GM12801 (cell line): ENCODE measurements at regions not wholly inside any gene's neighbourhood (a gene's known extent, or its start where the extent isn't known, plus 50 kb on each side); places are given as distances from the start of the nearest gene placed in this dataset.

Experiments
- CTCF ChIP-seq: IDR thresholded peaks from one replicate; pipeline ENCODE4 v1.5.1; 2011; ENCODE audit warnings: control low read depth; ENCODE audit not compliant: insufficient read length; ENCODE audit errors: extremely low read depth

- no peak for TF ChIP-seq CTCF
Observed at GRCh38 chr2:18232731-18233438, 327.6 kb downstream of the RDH14 start.

GRCh38 chr2:18230668-18231067 is 329.8 kb downstream of the RDH14 start:
- no peak for TF ChIP-seq CTCF

- TF ChIP-seq CTCF = no peak
Observed at GRCh38 chr2:18219676-18220075, 340.8 kb downstream of the RDH14 start.

GRCh38 chr2:18218160-18218933 is 339.9 kb downstream of the KCNS3 start:
- no peak for TF ChIP-seq CTCF

GRCh38 chr2:18214936-18215335 is 336.5 kb downstream of the KCNS3 start:
- no peak for TF ChIP-seq CTCF

GRCh38 chr2:18213986-18214385 is 335.5 kb downstream of the KCNS3 start:
- no peak for TF ChIP-seq CTCF

- TF ChIP-seq CTCF = no peak
Observed at GRCh38 chr2:18209934-18210639, 331.6 kb downstream of the KCNS3 start.
